DMS53 treated with DMSO at 0.1 percent for 48 hours (cell line): ENCODE measurements at regions not wholly inside any gene's neighbourhood (a gene's known extent, or its start where the extent isn't known, plus 50 kb on each side); places are given as distances from the start of the nearest gene placed in this dataset.
"Not testable (repeated sequence)": the region's sequence is repeated elsewhere in the genome, so short reads cannot be mapped to it uniquely, and the experiment has no call there.

Experiments used
- DNase-seq: peaks from one replicate; lab custom pipeline; 2025; ENCODE audit not compliant: unreplicated experiment; lab: John Stamatoyannopoulos, UW

- DNase-seq = no peak
These were observed 839.4 kb downstream of the TBL1XR1 start for GRCh38 chr3:176357891-176358290.

- no peak for DNase-seq
These were observed 842.4 kb downstream of the TBL1XR1 start for GRCh38 chr3:176354843-176355242.

GRCh38 chr3:176352716-176353334, 844.5 kb downstream of the TBL1XR1 start:
- DNase-seq = no peak

- no peak for DNase-seq
These were observed 845.9 kb downstream of the TBL1XR1 start for GRCh38 chr3:176351408-176351807.

GRCh38 chr3:176349706-176350105, 847.6 kb downstream of the TBL1XR1 start:
- no peak for DNase-seq

GRCh38 chr3:176347424-176348146, 849.7 kb downstream of the TBL1XR1 start:
- DNase-seq = no peak

GRCh38 chr3:176341963-176342362, 855.3 kb downstream of the TBL1XR1 start:
- no peak for DNase-seq

GRCh38 chr3:176328666-176329065, 868.6 kb downstream of the TBL1XR1 start:
- no peak for DNase-seq

GRCh38 chr3:176328198-176328597, 869.1 kb downstream of the TBL1XR1 start:
- DNase-seq = no peak

GRCh38 chr3:176326894-176327490, 870.3 kb downstream of the TBL1XR1 start:
- not testable (repeated sequence) for DNase-seq

GRCh38 chr3:176321532-176321931, 875.8 kb downstream of the TBL1XR1 start:
- not testable (repeated sequence) for DNase-seq

GRCh38 chr3:176321099-176321498, 876.2 kb downstream of the TBL1XR1 start:
- DNase-seq = no peak

GRCh38 chr3:176313426-176313825, 883.9 kb downstream of the TBL1XR1 start:
- DNase-seq = no peak

- no peak for DNase-seq
These were observed 886.6 kb downstream of the TBL1XR1 start for GRCh38 chr3:176310641-176311040.

- no peak for DNase-seq
These were observed 895.0 kb downstream of the TBL1XR1 start for GRCh38 chr3:176302271-176302670.

- no peak for DNase-seq
These were observed 901.1 kb downstream of the TBL1XR1 start for GRCh38 chr3:176296066-176296597.

- DNase-seq = no peak
These were observed 904.0 kb downstream of the TBL1XR1 start for GRCh38 chr3:176293276-176293675.

- DNase-seq = no peak
These were observed 910.7 kb downstream of the TBL1XR1 start for GRCh38 chr3:176286476-176287085.

- DNase-seq = no peak
These were observed 921.7 kb downstream of the TBL1XR1 start for GRCh38 chr3:176275538-176275937.

- peak; percentile 4 for DNase-seq
These were observed 922.2 kb downstream of the TBL1XR1 start for GRCh38 chr3:176275113-176275512.

GRCh38 chr3:176274161-176274560, 923.1 kb downstream of the TBL1XR1 start:
- DNase-seq = peak; percentile 92

GRCh38 chr3:176262071-176262470, 935.2 kb downstream of the TBL1XR1 start:
- DNase-seq = no peak
